ENCODE measurements at regions not wholly inside any gene's neighbourhood (a gene's known extent, or its start where the extent isn't known, plus 50 kb on each side); places are given as distances from the start of the nearest gene placed in this dataset.

DNA sequence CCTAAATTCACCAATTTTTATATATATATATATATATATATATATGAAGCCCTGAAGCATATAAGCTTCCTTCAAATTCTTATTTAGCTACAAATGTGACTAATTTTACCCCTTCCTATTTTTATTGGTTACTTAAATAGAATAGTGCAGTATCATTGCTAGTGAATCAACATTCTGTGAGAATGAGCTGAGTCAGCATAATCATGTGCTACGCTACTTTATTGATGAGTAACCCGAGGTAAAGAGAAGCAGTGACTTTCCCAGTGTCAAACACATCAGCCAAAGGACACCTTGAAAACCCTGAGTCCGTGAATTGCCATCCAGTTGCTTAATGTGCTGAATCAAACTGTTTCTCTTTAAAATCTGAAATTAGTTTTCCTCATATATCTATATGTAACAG is 546.2 kb downstream of the DMRTA1 start:
- Mint-ChIP-seq H3K4me1 (no peaks in the 10 kb centered on the region), H3K27me3 (no peaks in the 10 kb centered on the region), H3K4me3 (no peak overlapping the region), H3K27ac (no peak overlapping the region), H3K36me3 (no peaks in the 10 kb centered on the region), H3K9me3 (peaks cover 5 to 17% (median 8%) of the 10 kb centered on the region in 7 donors)
- Histone ChIP-seq H3K4me1 (ENCODE audit: control insufficient read depth, insufficient read depth, low read length, poor library complexity, severe bottlenecking) (no peaks in the 10 kb centered on the region), H3K27me3 (ENCODE audit: control insufficient read depth, insufficient read depth, low read length) (no peaks in the 10 kb centered on the region), H3K27ac (ENCODE audit: insufficient read depth, low read length, poor library complexity, severe bottlenecking) (no peak overlapping the region), H3K9me3 (ENCODE audit: control insufficient read depth in 2 of 2, low read length in 2 of 2) (peaks cover 3 to 17% of the 10 kb centered on the region in 2 experiments), H3K4me3 (ENCODE audit: low read depth, low read length) (no peak overlapping the region), H3K36me3 (ENCODE audit: control insufficient read depth, insufficient read depth, low read length) (no peaks in the 10 kb centered on the region)
- ATAC-seq (ENCODE audit: low read depth in 2 of 2) (no peak), DNase-seq (no peak)

DNA sequence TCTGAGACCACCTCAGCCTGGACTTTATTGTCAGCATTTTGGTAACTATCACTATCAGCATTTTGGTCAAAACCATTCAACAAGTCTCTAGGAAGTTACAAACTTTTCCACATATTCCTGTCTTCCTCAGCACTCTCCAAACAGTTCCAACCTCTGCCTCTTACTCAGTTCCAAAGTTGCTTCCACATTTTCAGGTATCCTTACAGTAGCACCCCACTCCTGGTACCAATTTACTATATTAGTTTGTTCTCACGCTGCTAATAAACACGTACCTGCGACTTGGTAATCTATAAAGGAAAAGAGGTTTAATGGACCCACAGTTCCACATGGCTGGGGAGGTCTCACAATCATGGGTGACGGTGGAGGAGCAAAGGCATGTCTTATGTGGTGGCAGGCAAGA is 551.3 kb downstream of the DMRTA1 start:
- Mint-ChIP-seq H3K36me3 (no peaks in the 10 kb centered on the region), H3K27ac (no peak overlapping the region), H3K4me1 (no peaks in the 10 kb centered on the region), H3K27me3 (no peaks in the 10 kb centered on the region), H3K9me3 (peaks cover 10 to 25% (median 15%) of the 10 kb centered on the region in 7 donors), H3K4me3 (no peak overlapping the region)
- ATAC-seq (ENCODE audit: low read depth in 2 of 2): no peak
- no peaks in the 10 kb centered on the region for H3K27me3 ChIP-seq (ENCODE audit: control insufficient read depth, insufficient read depth, low read length)
- no peak overlapping the region for H3K27ac ChIP-seq (ENCODE audit: insufficient read depth, low read length, poor library complexity, severe bottlenecking)
- DNase-seq: no peak
- H3K9me3 ChIP-seq (ENCODE audit: control insufficient read depth in 2 of 2, low read length in 2 of 2): peaks cover 0 to 28% of the 10 kb centered on the region in 2 experiments
- no peak overlapping the region for H3K4me3 ChIP-seq (ENCODE audit: low read depth, low read length)
- H3K4me1 ChIP-seq (ENCODE audit: control insufficient read depth, insufficient read depth, low read length, poor library complexity, severe bottlenecking): no peaks in the 10 kb centered on the region
- H3K36me3 ChIP-seq (ENCODE audit: control insufficient read depth, insufficient read depth, low read length): no peaks in the 10 kb centered on the region

DNA sequence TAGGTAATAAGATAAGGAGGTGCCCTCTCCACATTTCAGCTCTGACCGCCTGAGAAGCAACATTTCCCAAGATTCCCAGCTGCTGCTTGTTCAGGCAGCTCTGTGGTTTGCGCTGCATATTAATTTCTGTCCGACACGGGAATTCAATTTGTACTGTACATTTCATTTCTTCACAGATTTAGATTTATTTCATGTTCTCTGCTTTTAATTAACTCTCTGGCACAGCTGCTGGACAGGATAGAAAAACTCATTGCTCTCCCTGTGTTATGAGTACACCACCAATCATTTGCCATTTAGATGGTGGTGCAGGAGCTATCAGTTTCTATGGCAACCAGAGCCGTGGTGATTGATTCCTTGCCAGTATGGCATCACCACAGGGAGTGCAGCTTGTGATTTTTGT is 558.5 kb downstream of the DMRTA1 start:
- no peaks in the 10 kb centered on the region for H3K27me3 Mint-ChIP-seq
- no peaks in the 10 kb centered on the region for H3K4me1 ChIP-seq (ENCODE audit: control insufficient read depth, insufficient read depth, low read length, poor library complexity, severe bottlenecking)
- no peak overlapping the region for H3K27ac Mint-ChIP-seq
- H3K4me3 ChIP-seq (ENCODE audit: low read depth, low read length): no peak overlapping the region
- H3K9me3 ChIP-seq (ENCODE audit: control insufficient read depth in 2 of 2, low read length in 2 of 2): no peaks in the 10 kb centered on the region
- H3K36me3 Mint-ChIP-seq: no peaks in the 10 kb centered on the region
- no peak for DNase-seq
- peaks cover 3 to 17% (median 9%) of the 10 kb centered on the region in 7 donors for H3K9me3 Mint-ChIP-seq
- no peak overlapping the region for H3K27ac ChIP-seq (ENCODE audit: insufficient read depth, low read length, poor library complexity, severe bottlenecking)
- no peaks in the 10 kb centered on the region for H3K27me3 ChIP-seq (ENCODE audit: control insufficient read depth, insufficient read depth, low read length)
- no peaks in the 10 kb centered on the region for H3K36me3 ChIP-seq (ENCODE audit: control insufficient read depth, insufficient read depth, low read length)
- H3K4me3 Mint-ChIP-seq: no peak overlapping the region
- ATAC-seq (ENCODE audit: low read depth in 2 of 2): no peak
- H3K4me1 Mint-ChIP-seq: no peaks in the 10 kb centered on the region

DNA sequence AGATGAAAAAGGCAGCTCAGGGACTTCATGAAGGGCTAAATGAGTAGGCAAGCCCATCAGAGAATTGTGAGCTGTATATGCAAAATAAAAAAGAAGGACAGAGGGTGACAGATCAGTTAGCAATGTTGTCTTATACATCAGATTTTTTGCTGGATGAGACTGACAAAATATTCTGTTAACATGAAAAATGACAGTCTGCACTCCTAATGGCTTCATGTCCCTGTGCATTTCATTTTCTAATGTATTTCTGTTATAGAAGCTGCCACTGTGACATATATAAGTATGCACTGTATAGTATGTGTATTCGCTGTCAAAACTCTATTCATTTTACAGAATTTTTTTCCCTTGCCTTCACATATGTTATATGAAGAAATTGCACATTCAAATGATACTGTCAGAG is 559.5 kb downstream of the DMRTA1 start:
- H3K27me3 Mint-ChIP-seq: no peaks in the 10 kb centered on the region
- Histone ChIP-seq H3K27ac (ENCODE audit: insufficient read depth, low read length, poor library complexity, severe bottlenecking) (no peak overlapping the region), H3K4me3 (ENCODE audit: low read depth, low read length) (no peak overlapping the region), H3K27me3 (ENCODE audit: control insufficient read depth, insufficient read depth, low read length) (no peaks in the 10 kb centered on the region), H3K4me1 (ENCODE audit: control insufficient read depth, insufficient read depth, low read length, poor library complexity, severe bottlenecking) (no peaks in the 10 kb centered on the region), H3K9me3 (ENCODE audit: control insufficient read depth in 2 of 2, low read length in 2 of 2) (no peaks in the 10 kb centered on the region), H3K36me3 (ENCODE audit: control insufficient read depth, insufficient read depth, low read length) (no peaks in the 10 kb centered on the region)
- DNase-seq (no peak), ATAC-seq (ENCODE audit: low read depth in 2 of 2) (no peak)
- no peak overlapping the region for H3K4me3 Mint-ChIP-seq
- no peaks in the 10 kb centered on the region for H3K36me3 Mint-ChIP-seq
- peaks cover 3 to 19% (median 9%) of the 10 kb centered on the region in 7 donors for H3K9me3 Mint-ChIP-seq
- no peak overlapping the region for H3K27ac Mint-ChIP-seq
- H3K4me1 Mint-ChIP-seq: no peaks in the 10 kb centered on the region

DNA sequence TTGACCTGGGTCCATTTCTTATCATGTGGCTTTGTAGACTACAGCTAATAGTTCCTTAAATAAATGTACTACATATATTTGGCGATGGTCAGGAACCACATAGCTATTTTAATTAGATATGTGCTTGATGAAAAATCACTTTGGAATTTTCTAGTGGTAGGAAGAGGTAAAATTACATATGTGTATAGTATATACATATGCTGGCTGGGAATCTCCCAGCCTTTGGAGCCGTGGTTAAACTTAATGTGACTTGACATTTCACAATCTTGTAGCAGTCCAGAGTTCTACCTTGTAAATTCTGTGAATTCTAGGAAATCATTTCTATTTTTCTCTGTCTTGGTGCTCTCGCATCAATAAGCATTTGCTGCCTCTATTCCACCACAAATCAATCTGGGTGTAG is 565.0 kb downstream of the DMRTA1 start:
- no peak overlapping the region for H3K27ac Mint-ChIP-seq
- H3K9me3 ChIP-seq (ENCODE audit: control insufficient read depth in 2 of 2, low read length in 2 of 2): no peaks in the 10 kb centered on the region

DNA sequence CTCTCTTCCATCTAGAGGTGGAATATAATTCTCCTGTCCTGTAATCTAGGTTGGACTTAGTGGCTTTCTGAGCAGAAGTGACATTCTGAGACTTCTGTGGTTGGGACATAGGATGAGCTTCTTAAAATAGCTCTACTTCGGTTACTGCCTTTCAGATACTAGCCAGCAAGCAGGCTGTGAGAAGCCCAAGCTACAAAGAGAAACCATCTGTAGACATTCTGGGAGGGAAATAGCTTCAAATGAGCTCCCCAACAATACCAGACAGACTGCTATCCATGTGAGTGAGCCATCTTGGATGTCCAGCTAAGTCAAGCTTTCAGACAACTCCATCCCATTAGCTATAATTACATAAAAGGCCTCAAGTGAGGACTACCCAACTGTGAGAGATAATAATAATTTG is 568.9 kb downstream of the DMRTA1 start:
- H3K4me1 ChIP-seq (ENCODE audit: control insufficient read depth, insufficient read depth, low read length, poor library complexity, severe bottlenecking): no peaks in the 10 kb centered on the region
- Mint-ChIP-seq H3K4me1 (no peaks in the 10 kb centered on the region), H3K4me3 (no peak overlapping the region), H3K36me3 (no peaks in the 10 kb centered on the region), H3K9me3 (peaks cover 0 to 10% (median 2%) of the 10 kb centered on the region in 7 donors), H3K27ac (no peak overlapping the region), H3K27me3 (no peaks in the 10 kb centered on the region)
- H3K27ac ChIP-seq (ENCODE audit: insufficient read depth, low read length, poor library complexity, severe bottlenecking): no peak overlapping the region
- H3K9me3 ChIP-seq (ENCODE audit: control insufficient read depth in 2 of 2, low read length in 2 of 2): no peaks in the 10 kb centered on the region
- no peaks in the 10 kb centered on the region for H3K36me3 ChIP-seq (ENCODE audit: control insufficient read depth, insufficient read depth, low read length)
- ATAC-seq (ENCODE audit: low read depth in 2 of 2): no peak
- no peaks in the 10 kb centered on the region for H3K27me3 ChIP-seq (ENCODE audit: control insufficient read depth, insufficient read depth, low read length)
- no peak for DNase-seq
- no peak overlapping the region for H3K4me3 ChIP-seq (ENCODE audit: low read depth, low read length)

More for the DNA sequence above, 565.0 kb downstream of the DMRTA1 start:
- H3K4me1 Mint-ChIP-seq: no peaks in the 10 kb centered on the region
- H3K9me3 Mint-ChIP-seq: peaks cover 0 to 11% (median 5%) of the 10 kb centered on the region in 7 donors
- H3K4me3 ChIP-seq (ENCODE audit: low read depth, low read length): no peak overlapping the region
- DNase-seq (no peak), ATAC-seq (ENCODE audit: low read depth in 2 of 2) (no peak)
- no peaks in the 10 kb centered on the region for H3K4me1 ChIP-seq (ENCODE audit: control insufficient read depth, insufficient read depth, low read length, poor library complexity, severe bottlenecking)
- H3K36me3 ChIP-seq (ENCODE audit: control insufficient read depth, insufficient read depth, low read length): no peaks in the 10 kb centered on the region
- H3K27me3 ChIP-seq (ENCODE audit: control insufficient read depth, insufficient read depth, low read length): no peaks in the 10 kb centered on the region
- no peaks in the 10 kb centered on the region for H3K27me3 Mint-ChIP-seq
- H3K4me3 Mint-ChIP-seq: no peak overlapping the region
- H3K36me3 Mint-ChIP-seq: no peaks in the 10 kb centered on the region
- H3K27ac ChIP-seq (ENCODE audit: insufficient read depth, low read length, poor library complexity, severe bottlenecking): no peak overlapping the region

DNA sequence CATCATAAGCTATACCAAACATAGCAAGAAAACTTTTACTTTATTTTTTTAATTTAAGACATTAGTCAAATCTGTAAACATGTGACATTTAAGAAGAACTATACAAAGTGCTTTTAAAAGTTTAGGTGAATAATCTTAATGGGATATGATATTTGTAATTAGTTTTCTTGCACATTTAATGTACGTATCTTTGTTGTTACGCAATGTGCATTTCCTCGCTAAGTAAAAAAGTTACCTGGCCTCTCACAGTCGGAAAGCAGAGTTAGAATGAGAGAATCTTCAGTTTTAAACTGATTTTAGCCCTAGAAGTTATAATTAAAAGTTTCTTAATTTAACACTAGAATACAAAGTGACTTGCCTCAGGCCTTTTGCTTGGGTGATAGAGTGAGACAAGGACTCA is 589.8 kb downstream of the DMRTA1 start:
- Mint-ChIP-seq H3K4me3 (no peak overlapping the region), H3K27ac (no peak overlapping the region), H3K9me3 (peaks cover 0 to 17% (median 8%) of the 10 kb centered on the region in 7 donors), H3K4me1 (no peaks in the 10 kb centered on the region), H3K27me3 (no peaks in the 10 kb centered on the region), H3K36me3 (no peaks in the 10 kb centered on the region)
- Histone ChIP-seq H3K27ac (ENCODE audit: insufficient read depth, low read length, poor library complexity, severe bottlenecking) (no peak overlapping the region), H3K27me3 (ENCODE audit: control insufficient read depth, insufficient read depth, low read length) (no peaks in the 10 kb centered on the region), H3K4me3 (ENCODE audit: low read depth, low read length) (no peak overlapping the region), H3K36me3 (ENCODE audit: control insufficient read depth, insufficient read depth, low read length) (no peaks in the 10 kb centered on the region), H3K4me1 (ENCODE audit: control insufficient read depth, insufficient read depth, low read length, poor library complexity, severe bottlenecking) (no peaks in the 10 kb centered on the region), H3K9me3 (ENCODE audit: control insufficient read depth in 2 of 2, low read length in 2 of 2) (no peaks in the 10 kb centered on the region)
- DNase-seq (no peak), ATAC-seq (ENCODE audit: low read depth in 2 of 2) (no peak)

DNA sequence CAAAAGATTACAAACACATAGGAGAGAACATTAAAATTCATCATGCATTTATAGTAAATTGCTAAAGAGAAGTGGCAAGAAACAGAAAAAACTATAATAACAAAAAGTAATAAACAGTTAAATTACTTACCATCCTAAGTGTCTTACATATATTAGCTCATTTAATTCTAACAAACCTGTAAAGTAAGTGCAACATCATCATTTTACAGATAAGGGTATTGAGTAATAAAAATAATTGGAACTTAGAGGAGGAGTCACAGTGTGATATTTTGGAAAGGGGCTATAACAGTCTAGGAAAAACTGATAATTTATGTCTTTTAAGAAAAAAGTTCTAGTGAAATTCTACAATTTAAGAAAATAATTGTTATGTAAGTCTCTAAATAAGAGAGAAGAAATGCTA is 592.8 kb downstream of the DMRTA1 start:
- Histone ChIP-seq H3K36me3 (ENCODE audit: control insufficient read depth, insufficient read depth, low read length) (no peaks in the 10 kb centered on the region), H3K9me3 (ENCODE audit: control insufficient read depth in 2 of 2, low read length in 2 of 2) (no peaks in the 10 kb centered on the region), H3K4me1 (ENCODE audit: control insufficient read depth, insufficient read depth, low read length, poor library complexity, severe bottlenecking) (no peaks in the 10 kb centered on the region), H3K4me3 (ENCODE audit: low read depth, low read length) (no peak overlapping the region), H3K27me3 (ENCODE audit: control insufficient read depth, insufficient read depth, low read length) (no peaks in the 10 kb centered on the region), H3K27ac (ENCODE audit: insufficient read depth, low read length, poor library complexity, severe bottlenecking) (no peak overlapping the region)
- Mint-ChIP-seq H3K36me3 (no peaks in the 10 kb centered on the region), H3K27me3 (no peaks in the 10 kb centered on the region), H3K4me1 (no peaks in the 10 kb centered on the region), H3K9me3 (peaks cover 0 to 19% (median 6%) of the 10 kb centered on the region in 7 donors), H3K4me3 (no peak overlapping the region), H3K27ac (no peak overlapping the region)
- ATAC-seq (ENCODE audit: low read depth in 2 of 2) (no peak), DNase-seq (no peak)
